COR-L47 (cell line): ENCODE measurements at regions not wholly inside any gene's neighbourhood (a gene's known extent, or its start where the extent isn't known, plus 50 kb on each side); places are given as distances from the start of the nearest gene placed in this dataset.

ENCODE experiments used
- DNase-seq: peaks from one replicate; lab custom pipeline; 2025; lab: John Stamatoyannopoulos, UW

GRCh38 chr17:79539944-79540705, 70.7 kb downstream of the RBFOX3 start:
- no peak for DNase-seq

GRCh38 chr17:79538291-79538690, 72.6 kb downstream of the RBFOX3 start:
- no peak for DNase-seq

- no peak for DNase-seq
Observed at GRCh38 chr17:79537686-79538085, 73.2 kb downstream of the RBFOX3 start.

- DNase-seq = no peak
Observed at GRCh38 chr17:79537061-79537460, 73.8 kb downstream of the RBFOX3 start.

- no peak for DNase-seq
Observed at GRCh38 chr17:79536212-79536840, 74.5 kb downstream of the RBFOX3 start.

- DNase-seq = no peak
Observed at GRCh38 chr17:79535728-79536025, 75.2 kb downstream of the RBFOX3 start.

- no peak for DNase-seq
Observed at GRCh38 chr17:79534851-79535727, 75.8 kb downstream of the RBFOX3 start.

GRCh38 chr17:79534111-79534510, 76.7 kb downstream of the RBFOX3 start:
- no peak for DNase-seq

GRCh38 chr17:79533116-79533515, 77.7 kb downstream of the RBFOX3 start:
- no peak for DNase-seq

GRCh38 chr17:79532107-79532790, 78.6 kb downstream of the RBFOX3 start:
- DNase-seq = no peak

- no peak for DNase-seq
Observed at GRCh38 chr17:79531191-79532095, 79.4 kb downstream of the RBFOX3 start.

- no peak for DNase-seq
Observed at GRCh38 chr17:79530361-79531105, 80.3 kb downstream of the RBFOX3 start.

- no peak for DNase-seq
Observed at GRCh38 chr17:79529661-79530081, 81.2 kb downstream of the RBFOX3 start.

GRCh38 chr17:79528592-79529125, 82.2 kb downstream of the RBFOX3 start:
- no peak for DNase-seq

GRCh38 chr17:79527306-79527705, 83.5 kb downstream of the RBFOX3 start:
- DNase-seq = no peak

GRCh38 chr17:79525793-79526677, 84.8 kb downstream of the RBFOX3 start:
- no peak for DNase-seq

- no peak for DNase-seq
Observed at GRCh38 chr17:79524213-79525187, 86.4 kb downstream of the RBFOX3 start.

GRCh38 chr17:79522414-79522813, 88.4 kb downstream of the RBFOX3 start:
- DNase-seq = no peak
